K562 (cell line): ENCODE measurements at regions not wholly inside any gene's neighbourhood (a gene's known extent, or its start where the extent isn't known, plus 50 kb on each side); places are given as distances from the start of the nearest gene placed in this dataset.

Source experiments
- FOS ChIP-seq: IDR thresholded peaks from 3 replicates; pipeline ENCODE4 v1.6.1; 2011; ENCODE audit not compliant: insufficient read length; ENCODE audit errors: extremely low read depth
- FOXJ3 ChIP-seq: sonication (generic); formaldehyde crosslinking; IDR thresholded peaks from 2 replicates; pipeline ENCODE4 v1.4.0; 2020; ENCODE audit warnings: mild to moderate bottlenecking, missing genetic modification reagents
- HEY1 ChIP-seq: fragments of 250-450 bp; sonication (Bioruptor Pico); IDR thresholded peaks from 2 replicates; pipeline ENCODE4 v1.5.0; 2020; ENCODE audit warnings: mild to moderate bottlenecking, moderate library complexity, borderline replicate concordance
- PHB ChIP-seq: fragments of 250-450 bp; sonication (Bioruptor Pico); IDR thresholded peaks from 2 replicates; pipeline ENCODE4 v1.5.0; 2021
- POLR2AphosphoS5 ChIP-seq: IDR thresholded peaks from 2 replicates; pipeline ENCODE4 v1.6.1; 2011; ENCODE audit warnings: mild to moderate bottlenecking, low read depth, low read length, moderate library complexity; ENCODE audit not compliant: control insufficient read depth, insufficient read depth
- RAD51 ChIP-seq: fragments of 450-650 bp; IDR thresholded peaks from 2 replicates; pipeline ENCODE4 v1.7.1; 2016; ENCODE audit warnings: low read depth, mild to moderate bottlenecking, borderline replicate concordance
- TAF1 ChIP-seq: IDR thresholded peaks from 2 replicates; pipeline ENCODE4 v1.6.1; 2011; ENCODE audit warnings: mild to moderate bottlenecking, low read length, moderate library complexity; ENCODE audit not compliant: insufficient read depth, control insufficient read depth, severe bottlenecking; ENCODE audit errors: extremely low read depth
- USF2 ChIP-seq: sonication (generic); formaldehyde crosslinking; IDR thresholded peaks from 2 replicates; pipeline ENCODE4 v1.5.0; 2020; ENCODE audit warnings: missing genetic modification reagents
- ZNF134 ChIP-seq: fragments of 250-450 bp; sonication (Bioruptor Pico); conservative IDR thresholded peaks from 2 replicates; pipeline ENCODE4 v1.4.0; 2020
- TF ChIP-seq, protein P1 (sequence below): fragments of 450-650 bp; IDR thresholded peaks from 2 replicates; pipeline ENCODE4 v1.6.1; 2018; ENCODE audit not compliant: partially characterized antibody
- TF ChIP-seq, protein P2 (sequence below), 2 experiments: fragments of 250-450 bp in 1 of 2; fragments of 450-650 bp in 1 of 2; sonication (Bioruptor Pico) in 1 of 2; IDR thresholded peaks; 2 replicates each; pipeline versions ENCODE4 v1.6.1 to v1.8.0; 2016 to 2021; ENCODE audit warnings: mild to moderate bottlenecking in 2 of 2, moderate library complexity in 2 of 2, missing compliant biosample characterization in 1 of 2, missing genetic modification characterization in 1 of 2
- TF ChIP-seq, protein P3 (sequence below): fragments of 450-650 bp; formaldehyde crosslinking; IDR thresholded peaks from 2 replicates; pipeline ENCODE4 v1.4.0; 2020; ENCODE audit warnings: mild to moderate bottlenecking, mixed read lengths

DNA sequence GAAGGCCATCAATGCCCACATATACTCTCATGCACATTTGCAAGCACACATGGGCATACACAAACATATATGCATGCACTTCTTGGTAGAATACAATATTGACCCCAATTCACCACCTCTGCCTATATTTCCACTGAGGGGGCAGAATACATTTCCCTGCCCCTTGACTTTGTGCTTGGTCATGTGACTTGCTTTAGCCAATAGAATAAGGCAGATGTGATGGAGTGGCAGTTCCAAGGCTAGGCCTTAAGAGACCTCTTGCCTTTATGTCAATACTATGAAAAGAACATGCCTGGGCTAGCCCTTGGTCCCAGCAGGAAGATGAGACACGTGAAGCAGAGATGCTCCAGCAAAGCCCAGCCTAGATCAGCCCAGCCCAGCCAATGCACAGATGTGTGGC is 66.0 kb upstream of the GRIK3 start (continued):
- TF ChIP-seq POLR2AphosphoS5 (no peak), ZNF134 (CRISPR knock-in tag) (no peak), PHB (no peak), FOXJ3 (CRISPR knock-in tag) (no peak), HEY1 (CRISPR knock-in tag) (no peak), RAD51 (peak; percentile 55), USF2 (peak; percentile 33; the same call in 1 of the 2 replicates), TAF1 (no peak), FOS (no peak)
- TF ChIP-seq, protein P1, sequence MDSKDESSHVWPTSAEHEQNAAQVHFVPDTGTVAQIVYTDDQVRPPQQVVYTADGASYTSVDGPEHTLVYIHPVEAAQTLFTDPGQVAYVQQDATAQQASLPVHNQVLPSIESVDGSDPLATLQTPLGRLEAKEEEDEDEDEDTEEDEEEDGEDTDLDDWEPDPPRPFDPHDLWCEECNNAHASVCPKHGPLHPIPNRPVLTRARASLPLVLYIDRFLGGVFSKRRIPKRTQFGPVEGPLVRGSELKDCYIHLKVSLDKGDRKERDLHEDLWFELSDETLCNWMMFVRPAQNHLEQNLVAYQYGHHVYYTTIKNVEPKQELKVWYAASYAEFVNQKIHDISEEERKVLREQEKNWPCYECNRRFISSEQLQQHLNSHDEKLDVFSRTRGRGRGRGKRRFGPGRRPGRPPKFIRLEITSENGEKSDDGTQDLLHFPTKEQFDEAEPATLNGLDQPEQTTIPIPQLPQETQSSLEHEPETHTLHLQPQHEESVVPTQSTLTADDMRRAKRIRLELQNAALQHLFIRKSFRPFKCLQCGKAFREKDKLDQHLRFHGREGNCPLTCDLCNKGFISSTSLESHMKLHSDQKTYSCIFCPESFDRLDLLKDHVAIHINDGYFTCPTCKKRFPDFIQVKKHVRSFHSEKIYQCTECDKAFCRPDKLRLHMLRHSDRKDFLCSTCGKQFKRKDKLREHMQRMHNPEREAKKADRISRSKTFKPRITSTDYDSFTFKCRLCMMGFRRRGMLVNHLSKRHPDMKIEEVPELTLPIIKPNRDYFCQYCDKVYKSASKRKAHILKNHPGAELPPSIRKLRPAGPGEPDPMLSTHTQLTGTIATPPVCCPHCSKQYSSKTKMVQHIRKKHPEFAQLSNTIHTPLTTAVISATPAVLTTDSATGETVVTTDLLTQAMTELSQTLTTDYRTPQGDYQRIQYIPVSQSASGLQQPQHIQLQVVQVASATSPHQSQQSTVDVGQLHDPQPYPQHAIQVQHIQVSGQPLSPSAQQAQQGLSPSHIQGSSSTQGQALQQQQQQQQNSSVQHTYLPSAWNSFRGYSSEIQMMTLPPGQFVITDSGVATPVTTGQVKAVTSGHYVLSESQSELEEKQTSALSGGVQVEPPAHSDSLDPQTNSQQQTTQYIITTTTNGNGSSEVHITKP, result no peak
- TF ChIP-seq, protein P2, sequence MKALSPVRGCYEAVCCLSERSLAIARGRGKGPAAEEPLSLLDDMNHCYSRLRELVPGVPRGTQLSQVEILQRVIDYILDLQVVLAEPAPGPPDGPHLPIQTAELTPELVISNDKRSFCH (CRISPR knock-in tag; IDR thresholded peaks at IDR 0.05), result no peak
- TF ChIP-seq, protein P2 (tag; IDR thresholded peaks at IDR 0.05), result no peak
- TF ChIP-seq, protein P3, sequence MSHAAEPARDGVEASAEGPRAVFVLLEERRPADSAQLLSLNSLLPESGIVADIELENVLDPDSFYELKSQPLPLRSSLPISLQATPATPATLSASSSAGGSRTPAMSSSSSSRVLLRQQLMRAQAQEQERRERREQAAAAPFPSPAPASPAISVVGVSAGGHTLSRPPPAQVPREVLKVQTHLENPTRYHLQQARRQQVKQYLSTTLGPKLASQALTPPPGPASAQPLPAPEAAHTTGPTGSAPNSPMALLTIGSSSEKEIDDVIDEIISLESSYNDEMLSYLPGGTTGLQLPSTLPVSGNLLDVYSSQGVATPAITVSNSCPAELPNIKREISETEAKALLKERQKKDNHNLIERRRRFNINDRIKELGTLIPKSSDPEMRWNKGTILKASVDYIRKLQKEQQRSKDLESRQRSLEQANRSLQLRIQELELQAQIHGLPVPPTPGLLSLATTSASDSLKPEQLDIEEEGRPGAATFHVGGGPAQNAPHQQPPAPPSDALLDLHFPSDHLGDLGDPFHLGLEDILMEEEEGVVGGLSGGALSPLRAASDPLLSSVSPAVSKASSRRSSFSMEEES, result peak; percentile 66
